Right hindlimb (tissue), 1 donor: ENCODE measurements at regions not wholly inside any gene's neighbourhood (a gene's known extent, or its start where the extent isn't known, plus 50 kb on each side); places are given as distances from the start of the nearest gene placed in this dataset.
"Not testable (repeated sequence)": the region's sequence is repeated elsewhere in the genome, so short reads cannot be mapped to it uniquely, and the experiment has no call there.

Experiments
- DNase-seq: peaks from one replicate; pipeline ENCODE4 v3.0.0-alpha.2; 2018

GRCh38 chr14:34081576-34082136, 130.8 kb upstream of the EGLN3 start:
- DNase-seq: no peak

GRCh38 chr14:34081101-34081575, 130.3 kb upstream of the EGLN3 start:
- no peak for DNase-seq

- not testable (repeated sequence) for DNase-seq
Observed at GRCh38 chr14:34079643-34080042, 128.8 kb upstream of the EGLN3 start.

GRCh38 chr14:34078117-34078743, 127.4 kb upstream of the EGLN3 start:
- DNase-seq: no peak

GRCh38 chr14:34075826-34076225, 125.0 kb upstream of the EGLN3 start:
- DNase-seq: no peak

GRCh38 chr14:34075042-34075744, 124.3 kb upstream of the EGLN3 start:
- DNase-seq: no peak

GRCh38 chr14:34072921-34073320, 122.0 kb upstream of the EGLN3 start:
- DNase-seq: no peak

GRCh38 chr14:34072401-34072800, 121.5 kb upstream of the EGLN3 start:
- no peak for DNase-seq

GRCh38 chr14:34070917-34071407, 120.1 kb upstream of the EGLN3 start:
- no peak for DNase-seq

- DNase-seq: no peak
Observed at GRCh38 chr14:34069854-34070582, 119.1 kb upstream of the EGLN3 start.

GRCh38 chr14:34067587-34067986, 116.7 kb upstream of the EGLN3 start:
- no peak for DNase-seq

GRCh38 chr14:34065690-34066391, 115.0 kb upstream of the EGLN3 start:
- no peak for DNase-seq

GRCh38 chr14:34065236-34065635, 114.4 kb upstream of the EGLN3 start:
- DNase-seq: no peak

GRCh38 chr14:34064349-34064748, 113.5 kb upstream of the EGLN3 start:
- peak; percentile 80 for DNase-seq

- peak; percentile 64 for DNase-seq
Observed at GRCh38 chr14:34063470-34064164, 112.7 kb upstream of the EGLN3 start.

- DNase-seq: no peak
Observed at GRCh38 chr14:34063042-34063441, 112.2 kb upstream of the EGLN3 start.

GRCh38 chr14:34062353-34062973, 111.6 kb upstream of the EGLN3 start:
- DNase-seq: no peak

GRCh38 chr14:34060651-34060999, 109.8 kb upstream of the EGLN3 start:
- no peak for DNase-seq

GRCh38 chr14:34059925-34060650, 109.2 kb upstream of the EGLN3 start:
- DNase-seq: peak; percentile 86

- no peak for DNase-seq
Observed at GRCh38 chr14:34059037-34059924, 108.4 kb upstream of the EGLN3 start.
